Calu3 (cell line): ENCODE measurements at regions not wholly inside any gene's neighbourhood (a gene's known extent, or its start where the extent isn't known, plus 50 kb on each side); places are given as distances from the start of the nearest gene placed in this dataset.
"Not testable (repeated sequence)": the region's sequence is repeated elsewhere in the genome, so short reads cannot be mapped to it uniquely, and the experiment has no call there.

ENCODE experiments used
- BruUV-seq: library from RNA; stranded (reverse); fragments of 400-500 nt; replicated peaks from 2 replicates; lab custom pipeline; 2021; lab: Mats Ljungman, UMichigan
- CTCF ChIA-PET: fragments of 300-600 bp; sonication (Branson Sonifier 250); formaldehyde crosslinking; loops from one replicate; lab custom pipeline; 2022; ENCODE audit warnings: antibody characterized with exemption; lab: Charles Lee
- DNase-seq: peaks from one replicate; pipeline ENCODE4 v3.0.0; 2022
- H3K27ac Mint-ChIP-seq: one replicate; pipeline ENCODE4 v1.8.0; 2022; ENCODE audit warnings: mixed read lengths; ENCODE audit not compliant: unreplicated experiment
- H3K27me3 Mint-ChIP-seq: one replicate; pipeline ENCODE4 v1.8.0; 2022; ENCODE audit warnings: mixed read lengths; ENCODE audit not compliant: unreplicated experiment
- H3K36me3 Mint-ChIP-seq: one replicate; pipeline ENCODE4 v1.8.0; 2022; ENCODE audit warnings: mild to moderate bottlenecking, moderate library complexity, mixed read lengths; ENCODE audit not compliant: insufficient read depth, unreplicated experiment
- H3K4me1 Mint-ChIP-seq: one replicate; pipeline ENCODE4 v1.8.0; 2022; ENCODE audit warnings: mild to moderate bottlenecking, low read depth, mixed read lengths; ENCODE audit not compliant: unreplicated experiment
- H3K4me3 Mint-ChIP-seq: one replicate; pipeline ENCODE4 v1.8.0; 2022; ENCODE audit warnings: mild to moderate bottlenecking, low read depth, moderate library complexity, mixed read lengths; ENCODE audit not compliant: unreplicated experiment
- H3K9me3 Mint-ChIP-seq: one replicate; pipeline ENCODE4 v1.8.0; 2022; ENCODE audit warnings: low read depth, mixed read lengths; ENCODE audit not compliant: unreplicated experiment
- CTCF ChIP-seq: fragments of 200-600 bp; IDR thresholded peaks from one replicate; pipeline ENCODE4 v1.8.0; 2022; ENCODE audit warnings: antibody characterized with exemption; ENCODE audit not compliant: unreplicated experiment
- intact Hi-C: fragments of 100-400 bp; cut with micrococcal nuclease; formaldehyde crosslinking; loops from one replicate; pipeline ENCODE4 v1.10.0; 2022; ENCODE audit not compliant: unreplicated experiment

- no TSS peak for BruUV-seq
- H3K36me3 Mint-ChIP-seq = no peaks in the 10 kb centered on the region
- no peak for TF ChIP-seq CTCF
- H3K4me1 Mint-ChIP-seq = peaks cover 9% of the 10 kb centered on the region
- H3K27me3 Mint-ChIP-seq = no peaks in the 10 kb centered on the region
- no peak overlapping the region for H3K27ac Mint-ChIP-seq
- no peak overlapping the region for H3K4me3 Mint-ChIP-seq
- no peak for DNase-seq
- intact Hi-C loops = no loop called here
- CTCF ChIA-PET = no interaction called here
- no peaks in the 10 kb centered on the region for H3K9me3 Mint-ChIP-seq
Observed at GRCh38 chr18:2236232-2236631, 335.1 kb downstream of the METTL4 start.

- BruUV-seq = no TSS peak
- Mint-ChIP-seq H3K27me3 (no peaks in the 10 kb centered on the region), H3K27ac (no peak overlapping the region), H3K36me3 (no peaks in the 10 kb centered on the region), H3K9me3 (no peaks in the 10 kb centered on the region), H3K4me1 (peaks cover 9% of the 10 kb centered on the region), H3K4me3 (no peak overlapping the region)
- CTCF ChIA-PET = no interaction called here
- DNase-seq = no peak
- no peak for TF ChIP-seq CTCF
- intact Hi-C loops = no loop called here
Observed at GRCh38 chr18:2237706-2238105, 333.6 kb downstream of the METTL4 start.

- no peaks in the 10 kb centered on the region for H3K36me3 Mint-ChIP-seq
- no peak overlapping the region for H3K4me3 Mint-ChIP-seq
- intact Hi-C loops = no loop called here
- no peaks in the 10 kb centered on the region for H3K9me3 Mint-ChIP-seq
- CTCF ChIA-PET = no interaction called here
- peaks cover 9% of the 10 kb centered on the region for H3K4me1 Mint-ChIP-seq
- BruUV-seq = no TSS peak
- no peak for DNase-seq
- no peak for TF ChIP-seq CTCF
- H3K27me3 Mint-ChIP-seq = no peaks in the 10 kb centered on the region
- no peak overlapping the region for H3K27ac Mint-ChIP-seq
Observed at GRCh38 chr18:2240311-2240705, 331.0 kb downstream of the METTL4 start.

- H3K4me1 Mint-ChIP-seq = peaks cover 9% of the 10 kb centered on the region
- no peak overlapping the region for H3K27ac Mint-ChIP-seq
- no peaks in the 10 kb centered on the region for H3K36me3 Mint-ChIP-seq
- no peak overlapping the region for H3K4me3 Mint-ChIP-seq
- TF ChIP-seq CTCF = no peak
- CTCF ChIA-PET = no interaction called here
- peaks cover 3% of the 10 kb centered on the region for H3K9me3 Mint-ChIP-seq
- H3K27me3 Mint-ChIP-seq = no peaks in the 10 kb centered on the region
- no peak for DNase-seq
- intact Hi-C loops = no loop called here
- no TSS peak for BruUV-seq
Observed at GRCh38 chr18:2244641-2245040, 326.7 kb downstream of the METTL4 start.

GRCh38 chr18:2247101-2247500, 324.2 kb downstream of the METTL4 start:
- H3K36me3 Mint-ChIP-seq, BruUV-seq, intact Hi-C loops: not testable (repeated sequence)

More at GRCh38 chr18:2247101-2247500, 324.2 kb downstream of the METTL4 start:
- H3K27me3 Mint-ChIP-seq, H3K9me3 Mint-ChIP-seq, H3K4me3 Mint-ChIP-seq, DNase-seq, H3K4me1 Mint-ChIP-seq, H3K27ac Mint-ChIP-seq, CTCF ChIA-PET: not testable (repeated sequence)
